ENCODE measurements at regions not wholly inside any gene's neighbourhood (a gene's known extent, or its start where the extent isn't known, plus 50 kb on each side); places are given as distances from the start of the nearest gene placed in this dataset.

GRCh38 chr16:52055381-52055780 lies 491.6 kb downstream of the TOX3 start:
- Histone ChIP-seq H3K36me3 (ENCODE audit: insufficient read depth, low read length) (no peaks in the 10 kb centered on the region), H3K9me3 (ENCODE audit: control insufficient read depth, insufficient read depth, low read length) (no peaks in the 10 kb centered on the region), H3K4me1 (ENCODE audit: insufficient read depth, low read length) (no peaks in the 10 kb centered on the region), H3K9ac (ENCODE audit: low read depth, low read length) (no peak overlapping the region)

GRCh38 chr16:52054326-52054725 lies 492.6 kb downstream of the TOX3 start:
- Histone ChIP-seq H3K36me3 (ENCODE audit: insufficient read depth, low read length) (no peaks in the 10 kb centered on the region), H3K4me1 (ENCODE audit: insufficient read depth, low read length) (no peaks in the 10 kb centered on the region), H3K9me3 (ENCODE audit: control insufficient read depth, insufficient read depth, low read length) (no peaks in the 10 kb centered on the region), H3K9ac (ENCODE audit: low read depth, low read length) (no peak overlapping the region)

- no peak overlapping the region for H3K9ac ChIP-seq (ENCODE audit: low read depth, low read length)
- no peaks in the 10 kb centered on the region for H3K36me3 ChIP-seq (ENCODE audit: insufficient read depth, low read length)
- no peaks in the 10 kb centered on the region for H3K9me3 ChIP-seq (ENCODE audit: control insufficient read depth, insufficient read depth, low read length)
- H3K4me1 ChIP-seq (ENCODE audit: insufficient read depth, low read length), result no peaks in the 10 kb centered on the region
Observed at GRCh38 chr16:52052818-52053217, 494.1 kb downstream of the TOX3 start.

- Histone ChIP-seq H3K9ac (ENCODE audit: low read depth, low read length) (no peak overlapping the region), H3K4me1 (ENCODE audit: insufficient read depth, low read length) (no peaks in the 10 kb centered on the region), H3K36me3 (ENCODE audit: insufficient read depth, low read length) (no peaks in the 10 kb centered on the region), H3K9me3 (ENCODE audit: control insufficient read depth, insufficient read depth, low read length) (no peaks in the 10 kb centered on the region)
Observed at GRCh38 chr16:52051414-52052172, 495.4 kb downstream of the TOX3 start.

- no peaks in the 10 kb centered on the region for H3K36me3 ChIP-seq (ENCODE audit: insufficient read depth, low read length)
- no peak overlapping the region for H3K9ac ChIP-seq (ENCODE audit: low read depth, low read length)
- no peaks in the 10 kb centered on the region for H3K9me3 ChIP-seq (ENCODE audit: control insufficient read depth, insufficient read depth, low read length)
- H3K4me1 ChIP-seq (ENCODE audit: insufficient read depth, low read length), result no peaks in the 10 kb centered on the region
Observed at GRCh38 chr16:52050418-52050817, 496.5 kb downstream of the TOX3 start.

GRCh38 chr16:52035436-52035835 lies 511.5 kb downstream of the TOX3 start:
- H3K9me3 ChIP-seq (ENCODE audit: control insufficient read depth, insufficient read depth, low read length), result no peaks in the 10 kb centered on the region
- H3K36me3 ChIP-seq (ENCODE audit: insufficient read depth, low read length), result no peaks in the 10 kb centered on the region
- H3K4me1 ChIP-seq (ENCODE audit: insufficient read depth, low read length), result no peaks in the 10 kb centered on the region
- H3K9ac ChIP-seq (ENCODE audit: low read depth, low read length), result no peak overlapping the region

GRCh38 chr16:52034830-52035229 lies 512.1 kb downstream of the TOX3 start:
- H3K4me1 ChIP-seq (ENCODE audit: insufficient read depth, low read length), result no peaks in the 10 kb centered on the region

GRCh38 chr16:52033992-52034391 lies 513.0 kb downstream of the TOX3 start:
- Histone ChIP-seq H3K9ac (ENCODE audit: low read depth, low read length) (no peak overlapping the region), H3K9me3 (ENCODE audit: control insufficient read depth, insufficient read depth, low read length) (no peaks in the 10 kb centered on the region)

More at GRCh38 chr16:52034830-52035229, 512.1 kb downstream of the TOX3 start:
- no peaks in the 10 kb centered on the region for H3K36me3 ChIP-seq (ENCODE audit: insufficient read depth, low read length)
- H3K9ac ChIP-seq (ENCODE audit: low read depth, low read length), result no peak overlapping the region
- no peaks in the 10 kb centered on the region for H3K9me3 ChIP-seq (ENCODE audit: control insufficient read depth, insufficient read depth, low read length)

GRCh38 chr16:52022980-52023379 lies 524.0 kb downstream of the TOX3 start:
- no peak overlapping the region for H3K9ac ChIP-seq (ENCODE audit: low read depth, low read length)
- H3K9me3 ChIP-seq (ENCODE audit: control insufficient read depth, insufficient read depth, low read length), result no peaks in the 10 kb centered on the region
- H3K4me1 ChIP-seq (ENCODE audit: insufficient read depth, low read length), result no peaks in the 10 kb centered on the region
- H3K36me3 ChIP-seq (ENCODE audit: insufficient read depth, low read length), result no peaks in the 10 kb centered on the region

More at GRCh38 chr16:52033992-52034391, 513.0 kb downstream of the TOX3 start:
- Histone ChIP-seq H3K4me1 (ENCODE audit: insufficient read depth, low read length) (no peaks in the 10 kb centered on the region), H3K36me3 (ENCODE audit: insufficient read depth, low read length) (no peaks in the 10 kb centered on the region)

GRCh38 chr16:52022177-52022576 lies 524.8 kb downstream of the TOX3 start:
- H3K4me1 ChIP-seq (ENCODE audit: insufficient read depth, low read length), result no peaks in the 10 kb centered on the region
- no peaks in the 10 kb centered on the region for H3K9me3 ChIP-seq (ENCODE audit: control insufficient read depth, insufficient read depth, low read length)
- H3K36me3 ChIP-seq (ENCODE audit: insufficient read depth, low read length), result no peaks in the 10 kb centered on the region
- H3K9ac ChIP-seq (ENCODE audit: low read depth, low read length), result no peak overlapping the region

- Histone ChIP-seq H3K4me1 (ENCODE audit: insufficient read depth, low read length) (no peaks in the 10 kb centered on the region), H3K36me3 (ENCODE audit: insufficient read depth, low read length) (no peaks in the 10 kb centered on the region), H3K9me3 (ENCODE audit: control insufficient read depth, insufficient read depth, low read length) (no peaks in the 10 kb centered on the region), H3K9ac (ENCODE audit: low read depth, low read length) (no peak overlapping the region)
Observed at GRCh38 chr16:52016387-52016786, 530.6 kb downstream of the TOX3 start.

- Histone ChIP-seq H3K36me3 (ENCODE audit: insufficient read depth, low read length) (no peaks in the 10 kb centered on the region), H3K9me3 (ENCODE audit: control insufficient read depth, insufficient read depth, low read length) (no peaks in the 10 kb centered on the region), H3K9ac (ENCODE audit: low read depth, low read length) (no peak overlapping the region), H3K4me1 (ENCODE audit: insufficient read depth, low read length) (no peaks in the 10 kb centered on the region)
Observed at GRCh38 chr16:52005551-52005950, 541.4 kb downstream of the TOX3 start.

- Histone ChIP-seq H3K36me3 (ENCODE audit: insufficient read depth, low read length) (no peaks in the 10 kb centered on the region), H3K9ac (ENCODE audit: low read depth, low read length) (no peak overlapping the region), H3K9me3 (ENCODE audit: control insufficient read depth, insufficient read depth, low read length) (no peaks in the 10 kb centered on the region), H3K4me1 (ENCODE audit: insufficient read depth, low read length) (no peaks in the 10 kb centered on the region)
Observed at GRCh38 chr16:52004343-52004742, 542.6 kb downstream of the TOX3 start.

- Histone ChIP-seq H3K9ac (ENCODE audit: low read depth, low read length) (no peak overlapping the region), H3K9me3 (ENCODE audit: control insufficient read depth, insufficient read depth, low read length) (no peaks in the 10 kb centered on the region), H3K4me1 (ENCODE audit: insufficient read depth, low read length) (no peaks in the 10 kb centered on the region), H3K36me3 (ENCODE audit: insufficient read depth, low read length) (no peaks in the 10 kb centered on the region)
Observed at GRCh38 chr16:52002026-52002425, 544.9 kb downstream of the TOX3 start.

- Histone ChIP-seq H3K9me3 (ENCODE audit: control insufficient read depth, insufficient read depth, low read length) (no peaks in the 10 kb centered on the region), H3K36me3 (ENCODE audit: insufficient read depth, low read length) (no peaks in the 10 kb centered on the region), H3K4me1 (ENCODE audit: insufficient read depth, low read length) (no peaks in the 10 kb centered on the region), H3K9ac (ENCODE audit: low read depth, low read length) (no peak overlapping the region)
Observed at GRCh38 chr16:51996516-51996915, 550.4 kb downstream of the TOX3 start.
